ENCODE measurements at regions not wholly inside any gene's neighbourhood (a gene's known extent, or its start where the extent isn't known, plus 50 kb on each side); places are given as distances from the start of the nearest gene placed in this dataset.

GRCh38 chr9:113665064-113665463 is 201.5 kb downstream of the RGS3 start:
- DNase-seq (ENCODE audit: low spot score): peak; percentile 40

- DNase-seq (ENCODE audit: low spot score): no peak
Measured at GRCh38 chr9:113665756-113666155, 202.2 kb downstream of the RGS3 start.

- no peak for DNase-seq (ENCODE audit: low spot score)
Measured at GRCh38 chr9:113668061-113668460, 204.5 kb downstream of the RGS3 start.

GRCh38 chr9:113669522-113670115 is 206.1 kb downstream of the RGS3 start:
- no peak for DNase-seq (ENCODE audit: low spot score)

- DNase-seq (ENCODE audit: low spot score): no peak
Measured at GRCh38 chr9:113673726-113674125, 202.4 kb upstream of the ZNF618 start.

GRCh38 chr9:113674436-113674835 is 201.7 kb upstream of the ZNF618 start:
- no peak for DNase-seq (ENCODE audit: low spot score)

GRCh38 chr9:113675475-113675941 is 200.6 kb upstream of the ZNF618 start:
- no peak for DNase-seq (ENCODE audit: low spot score)

- DNase-seq (ENCODE audit: low spot score): peak; percentile 26
Measured at GRCh38 chr9:113677057-113677456, 199.1 kb upstream of the ZNF618 start.

GRCh38 chr9:113677569-113677968 is 198.5 kb upstream of the ZNF618 start:
- DNase-seq (ENCODE audit: low spot score): no peak

GRCh38 chr9:113678119-113678858 is 197.8 kb upstream of the ZNF618 start:
- DNase-seq (ENCODE audit: low spot score): no peak

- no peak for DNase-seq (ENCODE audit: low spot score)
Measured at GRCh38 chr9:113678859-113679256, 197.3 kb upstream of the ZNF618 start.

GRCh38 chr9:113682297-113682771 is 193.8 kb upstream of the ZNF618 start:
- DNase-seq (ENCODE audit: low spot score): peak; percentile 62

- peak; percentile 54 for DNase-seq (ENCODE audit: low spot score)
Measured at GRCh38 chr9:113685636-113686035, 190.5 kb upstream of the ZNF618 start.

GRCh38 chr9:113687107-113687679 is 188.9 kb upstream of the ZNF618 start:
- DNase-seq (ENCODE audit: low spot score): no peak

- DNase-seq (ENCODE audit: low spot score): no peak
Measured at GRCh38 chr9:113687680-113688371, 188.3 kb upstream of the ZNF618 start.

- DNase-seq (ENCODE audit: low spot score): no peak
Measured at GRCh38 chr9:113690055-113690740, 185.9 kb upstream of the ZNF618 start.

GRCh38 chr9:113692256-113692655 is 183.9 kb upstream of the ZNF618 start:
- DNase-seq (ENCODE audit: low spot score): no peak

- DNase-seq (ENCODE audit: low spot score): no peak
Measured at GRCh38 chr9:113694912-113695311, 181.2 kb upstream of the ZNF618 start.

- no peak for DNase-seq (ENCODE audit: low spot score)
Measured at GRCh38 chr9:113695440-113695851, 180.7 kb upstream of the ZNF618 start.

GRCh38 chr9:113695901-113696300 is 180.2 kb upstream of the ZNF618 start:
- DNase-seq (ENCODE audit: low spot score): no peak

GRCh38 chr9:113701774-113702755 is 174.0 kb upstream of the ZNF618 start:
- DNase-seq (ENCODE audit: low spot score): no peak

Measured in NAMALWA (cell line).